ENCODE measurements at regions not wholly inside any gene's neighbourhood (a gene's known extent, or its start where the extent isn't known, plus 50 kb on each side); places are given as distances from the start of the nearest gene placed in this dataset.

- no peak for DNase-seq (ENCODE audit: low read depth in 4 of 4, low spot score in 1 of 4)
Observed at GRCh38 chr13:90673746-90674145, 673.7 kb upstream of the MIR17HG start.

DNA sequence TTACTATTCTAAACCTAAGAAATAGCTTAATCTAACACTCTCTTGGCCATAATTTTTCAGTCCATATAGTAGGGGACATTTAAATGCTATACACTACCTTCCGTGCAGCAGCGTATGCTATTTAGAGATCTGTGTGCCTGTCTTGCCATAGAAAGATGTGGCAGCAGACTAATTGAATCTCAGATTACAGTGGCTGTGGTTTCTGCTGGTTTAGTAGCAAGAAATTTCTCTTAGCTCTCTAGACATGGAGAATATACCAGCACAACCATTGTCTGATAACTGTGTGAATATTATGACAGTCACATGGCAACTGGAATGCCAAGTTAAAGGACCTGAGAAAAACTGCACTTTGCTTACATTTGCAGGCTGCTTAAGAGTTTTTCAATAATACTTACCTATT is 672.4 kb upstream of the MIR17HG start:
- no peak for DNase-seq (ENCODE audit: low read depth in 4 of 4, low spot score in 1 of 4)

DNA sequence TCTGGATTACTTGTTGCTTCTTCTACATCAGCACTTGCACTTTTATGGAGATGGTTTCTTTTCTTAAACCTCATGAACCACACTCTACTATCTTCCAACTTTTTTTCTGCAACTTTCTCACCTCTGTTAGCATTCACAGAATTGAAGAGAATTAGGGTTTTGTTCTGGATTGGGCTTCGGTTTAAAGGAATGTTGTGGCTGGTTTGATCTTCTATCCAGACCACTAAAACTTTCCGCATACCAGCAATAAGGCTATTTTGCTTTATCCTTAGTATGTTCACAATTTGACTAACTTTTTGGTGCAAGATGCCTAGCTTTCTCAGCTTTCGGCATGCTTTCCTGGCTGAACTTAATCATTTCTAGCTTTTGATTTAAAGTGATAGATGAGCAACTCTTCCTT is 666.7 kb upstream of the MIR17HG start:
- no peak for DNase-seq (ENCODE audit: low read depth in 4 of 4, low spot score in 1 of 4)

- DNase-seq (ENCODE audit: low read depth in 4 of 4, low spot score in 1 of 4) = no peak
Observed at GRCh38 chr13:90683711-90684131, 663.8 kb upstream of the MIR17HG start.

GRCh38 chr13:90686442-90686841 is 661.0 kb upstream of the MIR17HG start:
- no peak for DNase-seq (ENCODE audit: low read depth in 4 of 4, low spot score in 1 of 4)

GRCh38 chr13:90689111-90689510 is 658.4 kb upstream of the MIR17HG start:
- DNase-seq (ENCODE audit: low read depth in 4 of 4, low spot score in 1 of 4) = no peak

DNA sequence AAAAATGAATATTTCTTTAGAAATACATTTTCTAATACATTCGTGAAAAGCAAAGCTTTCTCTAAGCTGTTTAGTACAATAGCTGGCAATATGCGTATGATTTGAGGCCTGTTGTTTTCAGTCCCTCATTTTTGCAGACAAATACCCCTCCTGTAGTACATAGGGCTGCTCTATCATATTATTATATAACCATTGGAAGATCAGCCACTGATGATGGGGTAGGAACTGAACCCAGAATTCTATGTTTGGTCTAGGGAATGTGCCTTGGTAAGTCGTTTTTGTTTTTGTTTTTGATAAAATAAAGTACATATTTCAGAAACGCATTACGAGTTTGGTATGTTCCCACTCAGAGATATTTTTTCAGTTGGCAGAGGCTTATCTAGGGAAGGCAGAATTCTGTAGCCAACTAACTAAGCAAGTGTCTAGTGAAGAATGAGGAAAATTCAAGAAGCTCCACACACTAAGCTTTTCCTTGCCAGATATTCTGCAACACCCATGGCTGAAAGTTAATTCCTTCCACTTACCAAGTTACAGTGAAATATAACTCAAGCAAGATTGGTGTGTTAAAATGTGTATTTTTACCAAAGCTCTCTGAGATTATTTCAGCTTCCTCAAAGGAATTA is 656.9 kb upstream of the MIR17HG start:
- DNase-seq (ENCODE audit: low read depth in 4 of 4, low spot score in 1 of 4) = no peak

- no peak for DNase-seq (ENCODE audit: low read depth in 4 of 4, low spot score in 1 of 4)
Observed at GRCh38 chr13:90696254-90696653, 651.2 kb upstream of the MIR17HG start.

DNA sequence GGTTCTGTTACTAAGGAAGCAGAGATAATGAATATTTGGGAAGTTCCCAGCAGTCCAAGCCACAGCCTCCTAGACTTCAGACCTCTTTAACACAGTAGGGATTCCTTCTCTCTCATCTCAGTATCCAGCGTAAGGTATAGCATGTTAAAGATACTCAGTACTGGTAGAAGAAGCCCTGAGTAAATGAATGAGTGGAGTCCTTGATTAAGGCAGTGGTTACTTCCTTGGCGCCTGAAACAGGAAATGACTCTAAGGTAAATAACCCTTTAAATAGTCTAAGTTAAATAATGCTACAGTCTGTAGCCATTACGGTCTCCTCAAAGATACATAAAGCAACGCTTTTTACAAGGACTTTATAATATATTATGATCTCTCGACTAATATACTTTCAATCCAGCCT is 650.8 kb upstream of the MIR17HG start:
- no peak for DNase-seq (ENCODE audit: low read depth in 4 of 4, low spot score in 1 of 4)

DNA sequence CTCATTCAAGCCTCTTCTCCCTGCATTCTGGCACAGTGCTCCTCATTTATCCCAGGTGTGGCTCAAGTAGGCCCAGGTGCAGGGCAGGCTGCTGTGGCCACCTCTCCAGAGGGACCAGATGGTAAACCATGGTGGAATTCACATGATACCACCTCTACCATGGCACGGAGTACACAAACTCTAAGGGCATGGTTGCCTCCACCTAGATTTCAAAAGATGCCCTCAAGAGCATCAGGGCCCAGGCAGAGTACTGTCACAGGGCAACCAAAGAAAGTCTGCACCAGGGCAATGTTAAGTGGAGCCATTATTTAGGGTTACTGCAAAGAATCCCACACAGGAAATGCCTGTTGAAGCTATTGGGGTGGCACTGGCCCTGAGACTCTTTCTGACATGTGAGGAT is 647.1 kb upstream of the MIR17HG start:
- DNase-seq (ENCODE audit: low read depth in 4 of 4, low spot score in 1 of 4) = no peak

DNA sequence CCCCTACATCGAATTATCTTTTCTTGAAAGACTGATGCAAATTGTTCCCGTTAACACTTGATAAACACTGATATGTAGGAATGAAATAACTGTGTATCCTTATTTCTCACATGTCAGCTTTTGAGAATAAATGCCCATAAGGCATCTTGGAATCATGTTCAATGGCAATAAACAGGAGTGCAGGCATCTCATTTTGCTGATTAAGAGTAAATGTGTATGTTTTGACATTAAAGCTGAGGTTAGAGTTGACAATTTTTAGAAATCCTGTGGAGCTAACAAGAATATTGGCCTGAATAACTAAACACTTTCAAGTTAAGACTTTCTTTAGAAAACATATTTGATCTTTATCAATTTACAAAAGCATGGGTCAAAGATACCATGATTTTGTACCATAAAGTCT is 646.2 kb upstream of the MIR17HG start:
- no peak for DNase-seq (ENCODE audit: low read depth in 4 of 4, low spot score in 1 of 4)

DNA sequence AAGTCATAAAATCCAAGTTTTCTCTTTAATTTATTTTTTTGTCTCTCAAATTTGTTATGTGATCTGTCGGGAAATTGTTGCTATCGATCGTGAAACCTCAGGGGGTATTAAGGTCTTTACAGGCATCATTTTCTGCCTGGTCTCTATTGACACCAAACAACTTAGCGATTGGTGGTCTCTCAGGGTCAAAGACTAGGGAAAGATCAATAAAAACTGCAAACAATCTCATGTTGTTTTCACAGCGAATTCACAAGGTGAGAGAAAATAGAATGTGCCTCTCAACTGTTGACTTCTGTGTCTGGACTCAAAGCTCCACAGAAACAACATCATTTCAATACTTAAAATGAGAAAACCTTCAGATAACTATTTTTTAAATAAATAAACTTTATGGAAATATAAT is 645.4 kb upstream of the MIR17HG start:
- DNase-seq (ENCODE audit: low read depth in 4 of 4, low spot score in 1 of 4) = no peak

DNA sequence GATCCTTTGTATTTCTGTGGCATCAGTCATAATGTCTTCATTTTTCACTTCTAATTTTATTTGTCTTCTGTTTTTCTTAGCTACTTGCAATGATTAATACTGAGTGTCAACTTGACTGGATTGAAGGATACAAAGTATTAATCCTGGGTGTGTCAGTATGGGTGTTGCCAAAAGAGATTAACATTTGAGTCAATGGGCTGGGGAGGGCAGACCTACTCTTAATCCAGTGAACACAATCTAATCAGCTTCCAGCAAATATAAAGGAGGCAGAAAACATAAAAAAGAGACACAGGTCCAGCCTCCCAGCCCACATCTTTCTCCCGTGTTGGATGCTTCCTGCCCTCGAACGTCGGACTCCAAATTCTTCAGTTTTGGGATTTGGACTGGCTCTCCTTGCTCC is 640.9 kb upstream of the MIR17HG start:
- no peak for DNase-seq (ENCODE audit: low read depth in 4 of 4, low spot score in 1 of 4)

GRCh38 chr13:90708128-90708527 is 639.4 kb upstream of the MIR17HG start:
- no peak for DNase-seq (ENCODE audit: low read depth in 4 of 4, low spot score in 1 of 4)

DNA sequence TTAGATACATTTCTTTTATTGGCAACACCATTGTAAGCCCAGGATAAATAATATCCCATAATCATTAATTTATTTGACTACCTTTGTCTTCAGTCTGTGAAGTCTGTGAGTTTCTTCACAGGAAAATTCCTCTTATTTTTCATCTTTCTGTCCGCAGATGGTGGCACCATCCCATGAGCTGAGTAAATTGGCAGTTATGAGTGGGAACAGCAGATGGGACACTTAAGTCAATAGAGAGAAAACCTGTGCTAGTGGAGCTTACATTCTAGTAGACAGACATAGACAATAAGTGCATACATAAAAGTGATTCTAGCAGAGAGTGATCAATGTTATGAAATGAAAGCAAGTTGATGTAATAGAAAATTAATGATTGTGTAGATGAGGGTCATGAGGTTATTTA is 638.2 kb upstream of the MIR17HG start:
- DNase-seq (ENCODE audit: low read depth in 4 of 4, low spot score in 1 of 4) = no peak

DNA sequence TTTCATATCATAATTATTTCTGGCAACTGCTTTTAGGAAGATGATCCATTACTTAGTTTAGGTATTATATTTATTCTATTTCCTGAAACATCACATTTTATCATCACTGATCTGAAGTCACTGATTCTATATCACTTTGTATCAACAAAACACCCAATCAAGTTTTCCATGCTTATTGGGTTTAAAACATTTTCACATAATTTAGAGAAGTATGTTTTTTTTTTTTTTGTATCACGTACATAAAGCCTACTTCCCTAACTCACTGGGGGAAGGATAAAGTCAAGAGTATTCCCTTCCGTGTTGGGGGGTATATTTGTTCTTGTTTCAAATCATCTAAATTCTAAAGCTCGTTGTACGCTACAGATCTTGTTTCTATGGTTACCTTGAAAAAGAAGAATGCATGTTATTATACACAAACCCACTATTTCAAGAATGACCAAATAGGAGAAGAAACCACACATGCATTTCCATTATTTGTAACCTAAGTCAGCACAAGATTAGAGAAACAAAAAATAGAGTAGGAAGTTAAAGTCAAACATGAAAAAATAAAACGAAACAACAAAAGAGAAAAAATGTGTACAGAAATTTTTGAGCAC is 637.2 kb upstream of the MIR17HG start:
- DNase-seq (ENCODE audit: low read depth in 4 of 4, low spot score in 1 of 4) = no peak

GRCh38 chr13:90713441-90714133 is 633.9 kb upstream of the MIR17HG start:
- DNase-seq (ENCODE audit: low read depth in 4 of 4, low spot score in 1 of 4) = no peak

DNA sequence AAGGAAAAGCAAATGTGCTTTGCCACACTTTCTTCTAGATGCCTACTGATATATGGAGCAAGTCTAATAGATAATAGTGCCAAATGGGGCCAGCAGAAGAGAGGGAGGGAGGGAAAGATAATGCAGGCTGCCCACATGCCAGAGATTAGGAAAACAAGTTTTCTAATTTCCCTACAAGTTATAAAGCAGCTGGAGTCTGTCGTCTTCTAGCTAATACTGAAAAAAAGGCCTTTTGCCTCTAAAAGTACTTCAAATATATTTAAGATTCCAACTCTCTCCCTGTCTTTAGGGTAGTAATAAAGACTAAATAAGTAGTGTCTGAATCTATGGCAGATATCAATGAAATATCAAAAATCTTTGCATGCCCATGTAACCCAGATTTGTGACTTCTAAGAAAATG is 632.0 kb upstream of the MIR17HG start:
- no peak for DNase-seq (ENCODE audit: low read depth in 4 of 4, low spot score in 1 of 4)

GRCh38 chr13:90717451-90717936 is 630.0 kb upstream of the MIR17HG start:
- no peak for DNase-seq (ENCODE audit: low read depth in 4 of 4, low spot score in 1 of 4)

GRCh38 chr13:90719461-90719860 is 628.0 kb upstream of the MIR17HG start:
- DNase-seq (ENCODE audit: low read depth in 4 of 4, low spot score in 1 of 4) = no peak

- DNase-seq (ENCODE audit: low read depth in 4 of 4, low spot score in 1 of 4) = no peak
Observed at GRCh38 chr13:90721937-90722336, 625.5 kb upstream of the MIR17HG start.

- DNase-seq (ENCODE audit: low read depth in 4 of 4, low spot score in 1 of 4) = no peak
Observed at GRCh38 chr13:90723381-90723780, 624.1 kb upstream of the MIR17HG start.

GRCh38 chr13:90726375-90726774 is 621.1 kb upstream of the MIR17HG start:
- no peak for DNase-seq (ENCODE audit: low read depth in 4 of 4, low spot score in 1 of 4)
